ENCODE measurements at regions not wholly inside any gene's neighbourhood (a gene's known extent, or its start where the extent isn't known, plus 50 kb on each side); places are given as distances from the start of the nearest gene placed in this dataset.
"Not testable (repeated sequence)": the region's sequence is repeated elsewhere in the genome, so short reads cannot be mapped to it uniquely, and the experiment has no call there.

DNA sequence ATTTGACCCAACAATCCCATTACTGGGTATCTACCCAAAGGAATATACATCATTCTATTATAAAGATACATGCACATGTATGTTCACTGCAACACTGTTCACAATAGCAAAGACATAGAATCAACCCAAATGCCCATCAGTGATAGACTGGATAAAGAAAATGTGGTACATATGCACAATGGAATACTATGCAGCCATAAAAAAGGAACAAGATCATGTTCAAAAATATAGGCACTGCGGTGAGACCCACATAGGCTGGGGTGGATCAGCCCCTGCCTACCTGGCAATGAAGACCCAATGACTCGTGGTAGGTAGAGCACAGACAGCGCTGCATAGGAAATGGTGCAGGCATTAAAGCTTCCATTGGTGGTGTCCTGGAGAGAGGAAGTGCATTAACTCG lies 88.6 kb upstream of the NFIL3 start:
- H3K9me3 ChIP-seq (replicated peaks; ENCODE audit: low read length); H3K4me2 ChIP-seq (ENCODE audit: low read length); H3K9ac ChIP-seq (ENCODE audit: low read depth, low read length); H3K27me3 ChIP-seq (ENCODE audit: control insufficient read depth, insufficient read depth, low read length); H3K4me3 ChIP-seq (ENCODE audit: low read length); H3K36me3 ChIP-seq (ENCODE audit: insufficient read depth, low read length): not testable (repeated sequence)
- H3K4me1 ChIP-seq (ENCODE audit: control insufficient read depth, insufficient read depth, low read length), result peaks cover 11% of the 10 kb centered on the region

DNA sequence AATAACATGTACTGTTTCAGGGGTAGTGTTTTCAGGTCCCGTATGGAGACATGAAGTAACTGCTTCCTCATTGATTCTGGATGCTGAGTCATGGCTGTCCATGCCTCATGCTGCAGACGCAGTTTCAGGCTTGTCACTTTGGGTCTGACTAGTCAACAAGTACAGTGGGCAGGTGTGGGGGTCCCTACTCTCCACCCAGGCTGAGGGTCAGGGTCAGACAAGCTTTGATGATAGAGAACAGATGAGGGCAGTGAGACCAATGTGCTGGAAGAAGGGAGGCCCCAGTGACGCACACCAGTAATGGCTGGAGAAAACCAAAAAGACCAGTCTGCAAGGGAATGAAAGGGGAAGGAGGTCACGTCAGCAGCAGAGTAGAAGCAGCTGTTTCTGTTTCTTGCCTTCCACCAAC lies 80.0 kb upstream of the NFIL3 start:
- Histone ChIP-seq H3K4me3 (ENCODE audit: low read length) (no peak overlapping the region), H3K4me2 (ENCODE audit: low read length) (no peak overlapping the region), H3K9me3 (replicated peaks; ENCODE audit: low read length) (no peaks in the 10 kb centered on the region), H3K4me1 (ENCODE audit: control insufficient read depth, insufficient read depth, low read length) (peaks cover 11% of the 10 kb centered on the region), H3K27me3 (ENCODE audit: control insufficient read depth, insufficient read depth, low read length) (no peaks in the 10 kb centered on the region), H3K9ac (ENCODE audit: low read depth, low read length) (no peak overlapping the region), H3K36me3 (ENCODE audit: insufficient read depth, low read length) (no peaks in the 10 kb centered on the region)

DNA sequence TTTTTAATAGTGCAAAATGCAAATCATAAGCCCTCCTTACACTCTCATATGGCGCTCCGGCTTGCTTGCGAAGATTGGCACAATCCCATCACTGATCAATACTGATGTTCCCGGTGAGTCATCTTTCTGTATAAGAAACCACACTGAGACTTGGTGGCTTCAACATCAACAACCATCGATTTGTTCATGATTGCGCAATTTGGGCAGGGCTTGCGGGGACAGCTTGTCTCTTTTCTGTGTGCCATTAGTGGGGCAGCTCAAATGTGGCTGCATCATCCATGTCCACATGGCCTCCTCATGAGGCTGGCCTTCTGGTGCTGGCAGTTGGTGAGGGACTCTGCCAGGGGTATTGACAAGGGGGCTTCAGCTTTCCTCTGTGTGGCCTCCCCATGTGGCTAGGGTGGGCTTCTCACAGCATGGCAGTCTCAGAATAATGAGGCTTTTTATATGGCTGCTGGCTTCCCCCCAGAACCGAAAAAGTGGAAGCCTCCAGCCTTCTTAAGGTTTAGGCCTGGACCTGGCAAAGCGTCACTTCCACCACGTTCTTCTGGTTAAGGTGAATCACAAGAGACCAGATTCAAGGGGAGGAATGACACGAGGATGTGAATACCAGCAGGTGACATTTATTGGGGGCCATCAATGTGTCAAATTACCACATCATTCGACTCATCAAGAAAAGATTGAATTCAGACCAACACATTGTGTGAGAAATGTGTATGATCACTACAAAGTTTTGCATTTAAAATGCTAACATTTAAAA lies 79.5 kb upstream of the NFIL3 start:
- peaks cover 11% of the 10 kb centered on the region for H3K4me1 ChIP-seq (ENCODE audit: control insufficient read depth, insufficient read depth, low read length)
- H3K9me3 ChIP-seq (replicated peaks; ENCODE audit: low read length), result no peaks in the 10 kb centered on the region
- H3K4me2 ChIP-seq (ENCODE audit: low read length), result no peak overlapping the region
- no peak overlapping the region for H3K4me3 ChIP-seq (ENCODE audit: low read length)
- H3K9ac ChIP-seq (ENCODE audit: low read depth, low read length), result no peak overlapping the region
- H3K27me3 ChIP-seq (ENCODE audit: control insufficient read depth, insufficient read depth, low read length), result no peaks in the 10 kb centered on the region
- no peaks in the 10 kb centered on the region for H3K36me3 ChIP-seq (ENCODE audit: insufficient read depth, low read length)

DNA sequence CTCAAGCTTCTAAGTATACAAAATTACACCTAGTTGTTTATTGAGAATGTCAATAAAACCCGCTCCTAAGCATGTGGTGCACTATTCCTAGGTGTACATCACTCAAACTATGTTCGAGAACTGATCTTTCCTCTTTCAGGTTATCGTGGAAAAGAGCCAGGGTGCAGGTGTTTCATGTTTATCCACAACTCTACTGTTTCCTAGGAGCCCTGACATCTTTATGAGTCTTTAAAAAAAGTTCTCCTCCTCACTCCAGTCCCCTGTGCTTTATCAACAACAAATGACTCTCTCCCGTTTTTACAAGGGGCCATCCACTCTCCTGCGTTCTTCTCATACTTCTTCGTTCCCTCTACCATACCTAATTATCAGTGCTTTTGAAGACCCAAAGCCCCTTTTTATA lies 78.8 kb upstream of the NFIL3 start:
- Histone ChIP-seq H3K4me3 (ENCODE audit: low read length) (no peak overlapping the region), H3K27me3 (ENCODE audit: control insufficient read depth, insufficient read depth, low read length) (no peaks in the 10 kb centered on the region), H3K9me3 (replicated peaks; ENCODE audit: low read length) (no peaks in the 10 kb centered on the region), H3K36me3 (ENCODE audit: insufficient read depth, low read length) (no peaks in the 10 kb centered on the region), H3K9ac (ENCODE audit: low read depth, low read length) (no peak overlapping the region), H3K4me2 (ENCODE audit: low read length) (no peak overlapping the region), H3K4me1 (ENCODE audit: control insufficient read depth, insufficient read depth, low read length) (peaks cover 11% of the 10 kb centered on the region)

DNA sequence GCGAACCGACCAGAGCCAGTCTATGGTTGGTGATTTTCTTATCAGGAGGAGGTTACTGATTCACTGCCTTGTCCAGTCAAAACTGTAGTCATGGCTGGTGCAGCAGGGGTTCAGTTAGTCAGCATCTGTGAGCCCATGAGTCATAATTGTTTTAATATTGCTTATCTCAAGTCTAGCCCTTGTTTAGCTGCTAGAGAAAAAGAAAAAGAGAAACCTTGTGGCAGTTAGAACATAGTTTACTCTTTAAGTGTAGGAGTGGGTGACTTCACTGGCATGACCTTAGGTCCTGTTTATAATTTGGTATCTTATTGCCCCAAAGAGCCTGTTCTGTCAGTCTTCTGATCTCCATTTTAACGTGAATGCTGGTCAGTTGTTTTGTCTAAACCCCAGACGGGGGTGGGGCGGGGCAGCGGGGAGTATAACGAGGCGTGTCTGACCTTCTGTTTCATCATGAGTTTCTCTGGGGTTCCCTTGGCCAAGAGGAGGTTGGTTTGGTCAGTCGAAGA lies 76.9 kb upstream of the NFIL3 start:
- peak overlapping the region; percentile 44 for H3K4me3 ChIP-seq (ENCODE audit: low read length)
- no peaks in the 10 kb centered on the region for H3K9me3 ChIP-seq (replicated peaks; ENCODE audit: low read length)
- H3K36me3 ChIP-seq (ENCODE audit: insufficient read depth, low read length), result no peaks in the 10 kb centered on the region
- no peak overlapping the region for H3K9ac ChIP-seq (ENCODE audit: low read depth, low read length)
- peak overlapping the region; percentile 52 for H3K4me2 ChIP-seq (ENCODE audit: low read length)
- no peaks in the 10 kb centered on the region for H3K27me3 ChIP-seq (ENCODE audit: control insufficient read depth, insufficient read depth, low read length)
- H3K4me1 ChIP-seq (ENCODE audit: control insufficient read depth, insufficient read depth, low read length), result peaks cover 24% of the 10 kb centered on the region

DNA sequence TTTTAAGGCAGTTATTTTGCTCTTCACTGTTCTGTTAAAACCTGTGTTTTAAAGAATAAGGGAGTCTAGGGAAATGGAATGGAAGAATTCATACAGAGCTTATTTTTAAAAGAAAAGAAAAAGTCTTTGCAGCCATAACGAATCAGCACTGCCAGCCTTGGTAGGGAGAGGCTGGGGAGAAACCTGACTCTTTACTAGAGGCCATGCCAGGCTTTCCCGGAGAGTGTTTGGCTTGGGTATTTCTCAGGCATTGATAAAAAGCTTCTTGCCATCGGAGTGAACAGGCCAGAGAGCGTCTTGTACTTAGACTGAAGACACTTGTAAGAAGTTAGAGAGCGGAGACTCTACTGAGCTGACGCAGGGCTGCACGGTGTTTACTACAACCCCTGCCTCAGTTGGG lies 72.7 kb upstream of the NFIL3 start:
- Histone ChIP-seq H3K9ac (ENCODE audit: low read depth, low read length) (peak overlapping the region; percentile 57), H3K4me1 (ENCODE audit: control insufficient read depth, insufficient read depth, low read length) (peaks cover 30% of the 10 kb centered on the region)

DNA sequence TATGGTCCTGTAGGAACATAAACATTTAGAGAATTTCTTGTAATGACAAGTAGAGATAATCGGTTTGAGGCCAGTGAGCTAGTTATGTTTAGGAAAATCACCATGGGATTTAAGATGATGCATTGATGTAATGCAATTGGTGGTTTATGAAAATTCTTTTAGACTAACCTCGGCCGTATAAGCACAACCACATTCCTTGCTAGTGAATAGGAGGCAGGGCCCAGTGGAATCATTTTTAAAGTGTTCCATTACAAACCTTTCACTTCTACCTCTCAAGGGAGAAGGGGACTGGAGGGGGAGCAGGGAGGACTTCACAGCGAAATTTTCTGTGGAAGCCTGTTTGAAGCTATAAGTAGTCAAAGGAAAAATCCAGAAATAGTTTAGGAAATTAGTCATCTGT lies 71.8 kb upstream of the NFIL3 start:
- Histone ChIP-seq H3K4me2 (ENCODE audit: low read length) (peak overlapping the region; percentile 54), H3K4me3 (ENCODE audit: low read length) (no peak overlapping the region), H3K9me3 (replicated peaks; ENCODE audit: low read length) (no peaks in the 10 kb centered on the region), H3K36me3 (ENCODE audit: insufficient read depth, low read length) (no peaks in the 10 kb centered on the region), H3K27me3 (ENCODE audit: control insufficient read depth, insufficient read depth, low read length) (no peaks in the 10 kb centered on the region), H3K9ac (ENCODE audit: low read depth, low read length) (peak overlapping the region; percentile 73), H3K4me1 (ENCODE audit: control insufficient read depth, insufficient read depth, low read length) (peaks cover 23% of the 10 kb centered on the region)

More for the DNA sequence above, 72.7 kb upstream of the NFIL3 start:
- Histone ChIP-seq H3K36me3 (ENCODE audit: insufficient read depth, low read length) (no peaks in the 10 kb centered on the region), H3K27me3 (ENCODE audit: control insufficient read depth, insufficient read depth, low read length) (no peaks in the 10 kb centered on the region), H3K9me3 (replicated peaks; ENCODE audit: low read length) (no peaks in the 10 kb centered on the region), H3K4me2 (ENCODE audit: low read length) (no peak overlapping the region), H3K4me3 (ENCODE audit: low read length) (no peak overlapping the region)

DNA sequence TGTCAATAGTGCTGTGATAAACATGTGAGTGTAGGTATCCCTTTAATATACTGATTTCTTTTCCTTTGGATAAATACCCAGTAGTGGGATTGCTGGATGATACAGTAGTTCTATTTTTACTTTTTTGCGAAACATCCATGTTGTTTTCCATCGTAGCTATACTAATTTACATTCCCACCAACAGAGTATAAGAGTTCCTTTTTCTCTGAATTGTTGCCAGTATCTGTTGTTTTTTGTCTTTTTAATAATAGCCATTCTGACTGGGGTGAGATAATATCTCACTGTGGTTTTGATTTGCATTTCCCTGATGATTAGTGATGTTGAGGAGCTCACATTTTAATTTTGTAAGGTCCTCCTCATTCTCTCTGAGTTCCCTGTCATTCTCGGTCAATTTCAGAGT lies 71.1 kb upstream of the NFIL3 start:
- Histone ChIP-seq H3K27me3 (ENCODE audit: control insufficient read depth, insufficient read depth, low read length) (no peaks in the 10 kb centered on the region), H3K9me3 (replicated peaks; ENCODE audit: low read length) (no peaks in the 10 kb centered on the region), H3K9ac (ENCODE audit: low read depth, low read length) (peak overlapping the region; percentile 73), H3K4me2 (ENCODE audit: low read length) (peak overlapping the region; percentile 54), H3K4me1 (ENCODE audit: control insufficient read depth, insufficient read depth, low read length) (peaks cover 19% of the 10 kb centered on the region), H3K36me3 (ENCODE audit: insufficient read depth, low read length) (no peaks in the 10 kb centered on the region), H3K4me3 (ENCODE audit: low read length) (no peak overlapping the region)

DNA sequence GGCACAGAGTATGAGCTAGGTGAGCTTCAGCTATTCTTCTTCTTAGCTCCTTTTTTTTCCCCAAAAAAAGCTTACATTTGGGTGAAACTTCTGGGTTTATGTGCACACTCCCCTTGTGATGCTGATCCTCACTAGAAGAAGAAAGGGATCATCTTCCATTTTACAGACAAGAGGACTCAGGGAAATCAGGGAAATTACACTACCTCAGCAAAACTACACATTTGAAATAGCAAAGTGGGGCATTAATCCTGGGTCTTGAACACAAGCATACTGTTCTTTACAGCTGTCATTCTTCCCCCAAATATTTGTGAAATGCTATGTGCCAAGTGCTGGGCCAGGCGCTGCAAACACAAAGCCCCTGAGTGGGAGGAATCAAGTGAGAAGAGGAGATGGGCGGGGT lies 68.6 kb upstream of the NFIL3 start:
- Histone ChIP-seq H3K4me3 (ENCODE audit: low read length) (no peak overlapping the region), H3K9ac (ENCODE audit: low read depth, low read length) (no peak overlapping the region), H3K27me3 (ENCODE audit: control insufficient read depth, insufficient read depth, low read length) (no peaks in the 10 kb centered on the region), H3K4me1 (ENCODE audit: control insufficient read depth, insufficient read depth, low read length) (peaks cover 22% of the 10 kb centered on the region), H3K4me2 (ENCODE audit: low read length) (no peak overlapping the region), H3K36me3 (ENCODE audit: insufficient read depth, low read length) (no peaks in the 10 kb centered on the region), H3K9me3 (replicated peaks; ENCODE audit: low read length) (no peaks in the 10 kb centered on the region)

DNA sequence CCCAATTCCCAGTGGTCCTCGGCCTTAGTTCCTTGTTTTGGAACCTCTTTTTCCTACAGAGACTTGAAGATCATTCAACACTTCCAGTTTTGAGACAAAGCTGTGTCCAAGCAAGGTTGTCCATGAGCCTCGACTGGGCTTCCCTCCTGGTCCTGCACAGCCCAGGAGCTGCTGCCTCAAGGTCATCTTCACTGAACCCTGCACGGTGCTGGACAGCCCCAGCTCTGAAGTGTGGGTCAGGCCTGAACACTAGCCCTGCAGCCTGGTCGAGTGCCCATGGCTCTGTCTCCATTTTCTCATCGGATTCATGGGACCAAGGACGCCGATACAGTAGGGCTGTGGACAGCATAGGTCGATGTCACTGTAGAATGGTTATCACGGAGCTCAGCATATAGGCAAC lies 68.0 kb upstream of the NFIL3 start:
- H3K9me3 ChIP-seq (replicated peaks; ENCODE audit: low read length), result no peaks in the 10 kb centered on the region
- no peak overlapping the region for H3K9ac ChIP-seq (ENCODE audit: low read depth, low read length)

DNA sequence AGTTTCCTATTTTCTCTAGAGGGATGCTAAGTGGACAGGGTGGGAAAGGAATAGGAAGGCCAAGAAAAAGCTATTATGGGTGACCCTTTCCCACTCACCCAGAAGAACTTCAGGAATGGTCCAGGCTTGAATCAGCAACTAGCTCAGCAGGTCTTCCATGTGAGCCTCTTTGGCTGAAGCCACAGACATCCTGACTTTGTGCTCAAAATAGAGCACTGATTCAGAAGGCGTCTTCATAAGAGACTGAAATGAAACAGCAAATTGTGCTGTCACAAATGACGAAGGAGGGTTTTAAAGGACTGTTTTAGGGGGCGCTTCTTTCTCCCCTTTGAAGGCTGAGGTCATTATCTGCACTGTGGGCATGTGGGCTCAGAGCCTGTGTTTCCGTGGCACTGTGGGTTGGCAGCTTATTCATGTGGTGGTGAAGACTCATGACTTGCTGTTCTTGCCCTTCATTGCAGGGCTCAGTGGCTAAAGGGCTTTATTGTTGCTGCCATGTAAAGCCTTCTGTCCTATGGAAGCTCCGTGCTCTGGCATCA lies 65.8 kb upstream of the NFIL3 start:
- Histone ChIP-seq H3K9ac (ENCODE audit: low read depth, low read length) (no peak overlapping the region), H3K4me1 (ENCODE audit: control insufficient read depth, insufficient read depth, low read length) (peaks cover 9% of the 10 kb centered on the region), H3K4me2 (ENCODE audit: low read length) (no peak overlapping the region), H3K4me3 (ENCODE audit: low read length) (no peak overlapping the region), H3K9me3 (replicated peaks; ENCODE audit: low read length) (no peaks in the 10 kb centered on the region), H3K27me3 (ENCODE audit: control insufficient read depth, insufficient read depth, low read length) (no peaks in the 10 kb centered on the region), H3K36me3 (ENCODE audit: insufficient read depth, low read length) (no peaks in the 10 kb centered on the region)

More for the DNA sequence above, 68.0 kb upstream of the NFIL3 start:
- no peaks in the 10 kb centered on the region for H3K27me3 ChIP-seq (ENCODE audit: control insufficient read depth, insufficient read depth, low read length)
- H3K4me1 ChIP-seq (ENCODE audit: control insufficient read depth, insufficient read depth, low read length), result peaks cover 25% of the 10 kb centered on the region
- H3K4me2 ChIP-seq (ENCODE audit: low read length), result no peak overlapping the region
- H3K4me3 ChIP-seq (ENCODE audit: low read length), result no peak overlapping the region
- no peaks in the 10 kb centered on the region for H3K36me3 ChIP-seq (ENCODE audit: insufficient read depth, low read length)

DNA sequence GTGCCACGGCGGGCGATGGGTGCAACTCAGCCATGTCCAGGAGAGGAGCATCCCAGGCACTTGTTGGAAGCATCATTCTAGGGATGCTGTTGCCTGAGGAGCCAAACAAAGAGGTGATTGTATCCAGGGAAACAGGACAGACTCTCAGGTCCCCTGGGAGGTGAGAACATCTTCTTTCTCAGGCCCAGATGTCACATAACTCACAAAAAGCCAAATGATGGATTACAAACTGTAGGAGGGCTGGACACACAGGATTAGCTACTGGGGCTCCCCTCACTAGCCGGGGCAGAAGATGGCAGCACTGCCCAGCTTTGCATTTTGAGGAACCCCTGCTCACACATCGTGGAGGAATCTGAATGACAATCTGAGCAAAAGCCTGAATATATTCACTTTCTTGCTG lies 64.7 kb upstream of the NFIL3 start:
- no peaks in the 10 kb centered on the region for H3K36me3 ChIP-seq (ENCODE audit: insufficient read depth, low read length)
- no peak overlapping the region for H3K4me3 ChIP-seq (ENCODE audit: low read length)
- H3K27me3 ChIP-seq (ENCODE audit: control insufficient read depth, insufficient read depth, low read length), result no peaks in the 10 kb centered on the region
- H3K4me2 ChIP-seq (ENCODE audit: low read length), result no peak overlapping the region
- H3K4me1 ChIP-seq (ENCODE audit: control insufficient read depth, insufficient read depth, low read length), result peaks cover 15% of the 10 kb centered on the region
- no peak overlapping the region for H3K9ac ChIP-seq (ENCODE audit: low read depth, low read length)
- H3K9me3 ChIP-seq (replicated peaks; ENCODE audit: low read length), result no peaks in the 10 kb centered on the region
